Stimulated activated naive CD8-positive, alpha-beta T cell treated with anti-CD3 and anti-CD28 coated beads, Interleukin-15, Interleukin-2, amounts not matched to agents 100 ng/mL and 50 ng/mL, for 24 hours (primary cell): ENCODE measurements at regions not wholly inside any gene's neighbourhood (a gene's known extent, or its start where the extent isn't known, plus 50 kb on each side); places are given as distances from the start of the nearest gene placed in this dataset.
"Not testable (repeated sequence)": the region's sequence is repeated elsewhere in the genome, so short reads cannot be mapped to it uniquely, and the experiment has no call there.

Experiments
- H3K27ac Mint-ChIP-seq: one replicate; pipeline ENCODE4 v1.8.0; 2021; ENCODE audit warnings: mild to moderate bottlenecking, mixed read lengths
- H3K27me3 Mint-ChIP-seq: one replicate; pipeline ENCODE4 v1.8.0; 2021; ENCODE audit warnings: mixed read lengths
- H3K36me3 Mint-ChIP-seq: one replicate; pipeline ENCODE4 v1.8.0; 2021; ENCODE audit warnings: low read depth, mixed read lengths
- H3K4me1 Mint-ChIP-seq: one replicate; pipeline ENCODE4 v1.8.0; 2021; ENCODE audit warnings: low read depth, mixed read lengths
- H3K4me3 Mint-ChIP-seq: one replicate; pipeline ENCODE4 v1.8.0; 2021; ENCODE audit warnings: mild to moderate bottlenecking, mixed read lengths
- H3K9me3 Mint-ChIP-seq: one replicate; pipeline ENCODE4 v1.8.0; 2021; ENCODE audit warnings: mixed read lengths

DNA sequence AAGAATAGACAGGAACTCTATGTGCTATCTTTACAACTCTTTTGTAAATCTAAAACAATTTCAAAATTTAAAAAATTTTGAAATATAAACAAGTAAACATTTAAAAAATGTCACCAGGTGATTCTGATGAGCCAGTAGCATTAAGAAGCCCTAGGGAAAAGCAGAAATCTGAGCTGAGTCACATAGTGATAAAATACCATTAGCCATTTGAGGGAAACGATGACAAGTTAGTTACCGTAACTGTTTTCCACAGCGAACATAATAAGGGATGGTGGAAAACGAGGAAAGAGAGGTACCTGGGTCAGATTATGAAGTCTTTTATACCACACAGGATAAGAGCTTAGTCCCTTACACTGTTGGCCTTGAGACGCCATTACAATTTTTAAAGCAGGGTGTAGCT lies 55.5 kb downstream of the PRR15 start:
- H3K4me3 Mint-ChIP-seq, result no peak overlapping the region
- H3K36me3 Mint-ChIP-seq, result no peaks in the 10 kb centered on the region
- H3K27ac Mint-ChIP-seq, result no peak overlapping the region
- no peaks in the 10 kb centered on the region for H3K4me1 Mint-ChIP-seq
- H3K27me3 Mint-ChIP-seq, result peaks cover 16% of the 10 kb centered on the region
- no peaks in the 10 kb centered on the region for H3K9me3 Mint-ChIP-seq

DNA sequence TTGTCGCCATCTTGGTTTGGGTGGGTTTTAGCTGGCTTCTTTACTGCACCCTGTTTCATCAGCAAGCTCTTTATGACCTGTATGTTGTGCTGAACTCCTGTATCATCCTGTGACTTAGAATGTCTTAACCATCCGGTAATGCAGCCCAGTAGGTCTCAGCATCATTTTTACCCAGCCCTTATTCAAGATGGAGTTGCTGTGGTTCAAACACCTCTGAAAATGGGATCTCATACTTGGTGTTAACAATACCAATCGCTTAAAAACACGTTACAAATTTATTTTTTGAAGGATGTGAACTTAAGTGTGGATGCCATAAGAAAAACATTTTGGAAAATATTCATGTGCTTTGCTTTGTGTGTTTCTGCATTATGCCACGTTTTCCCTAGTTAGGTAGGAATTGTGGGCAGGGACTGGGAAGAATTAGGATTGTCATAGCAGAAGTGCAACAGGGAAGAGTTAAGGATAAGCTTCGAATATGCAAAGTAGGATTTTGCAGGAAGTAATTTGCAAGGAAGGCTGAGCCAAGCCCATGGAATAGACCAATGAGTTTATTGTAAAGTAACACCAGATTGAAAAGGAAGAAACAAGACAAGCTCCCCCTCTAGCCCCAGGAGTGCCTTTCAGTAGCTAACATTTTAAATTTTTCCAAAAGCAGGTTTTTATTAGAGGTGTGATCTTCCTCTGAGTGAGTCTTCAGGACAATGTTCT lies 56.4 kb downstream of the PRR15 start:
- Mint-ChIP-seq H3K27ac (no peak overlapping the region), H3K4me1 (no peaks in the 10 kb centered on the region), H3K36me3 (no peaks in the 10 kb centered on the region), H3K9me3 (no peaks in the 10 kb centered on the region), H3K4me3 (no peak overlapping the region), H3K27me3 (peaks cover 16% of the 10 kb centered on the region)

DNA sequence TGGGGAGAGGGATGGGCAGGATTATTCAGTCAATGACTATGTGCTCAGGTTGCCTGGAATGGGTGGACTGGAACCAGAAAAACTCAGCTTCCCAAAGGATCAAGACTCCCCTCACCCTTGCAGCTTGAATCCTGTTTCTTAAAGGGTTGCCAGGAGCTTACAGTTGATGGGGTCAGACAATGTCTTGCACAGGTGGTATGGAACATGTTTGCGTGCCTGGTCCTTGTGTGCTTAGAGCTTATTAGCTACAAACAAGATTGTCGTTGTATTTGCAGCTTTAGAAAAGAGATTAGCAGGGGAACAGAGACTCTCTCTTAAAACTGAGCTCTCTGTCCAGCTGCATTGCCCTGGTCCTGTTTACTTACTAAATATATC lies 56.9 kb downstream of the PRR15 start:
- Mint-ChIP-seq H3K4me1 (no peaks in the 10 kb centered on the region), H3K27me3 (peaks cover 18% of the 10 kb centered on the region), H3K4me3 (no peak overlapping the region), H3K9me3 (no peaks in the 10 kb centered on the region), H3K36me3 (no peaks in the 10 kb centered on the region), H3K27ac (no peak overlapping the region)

DNA sequence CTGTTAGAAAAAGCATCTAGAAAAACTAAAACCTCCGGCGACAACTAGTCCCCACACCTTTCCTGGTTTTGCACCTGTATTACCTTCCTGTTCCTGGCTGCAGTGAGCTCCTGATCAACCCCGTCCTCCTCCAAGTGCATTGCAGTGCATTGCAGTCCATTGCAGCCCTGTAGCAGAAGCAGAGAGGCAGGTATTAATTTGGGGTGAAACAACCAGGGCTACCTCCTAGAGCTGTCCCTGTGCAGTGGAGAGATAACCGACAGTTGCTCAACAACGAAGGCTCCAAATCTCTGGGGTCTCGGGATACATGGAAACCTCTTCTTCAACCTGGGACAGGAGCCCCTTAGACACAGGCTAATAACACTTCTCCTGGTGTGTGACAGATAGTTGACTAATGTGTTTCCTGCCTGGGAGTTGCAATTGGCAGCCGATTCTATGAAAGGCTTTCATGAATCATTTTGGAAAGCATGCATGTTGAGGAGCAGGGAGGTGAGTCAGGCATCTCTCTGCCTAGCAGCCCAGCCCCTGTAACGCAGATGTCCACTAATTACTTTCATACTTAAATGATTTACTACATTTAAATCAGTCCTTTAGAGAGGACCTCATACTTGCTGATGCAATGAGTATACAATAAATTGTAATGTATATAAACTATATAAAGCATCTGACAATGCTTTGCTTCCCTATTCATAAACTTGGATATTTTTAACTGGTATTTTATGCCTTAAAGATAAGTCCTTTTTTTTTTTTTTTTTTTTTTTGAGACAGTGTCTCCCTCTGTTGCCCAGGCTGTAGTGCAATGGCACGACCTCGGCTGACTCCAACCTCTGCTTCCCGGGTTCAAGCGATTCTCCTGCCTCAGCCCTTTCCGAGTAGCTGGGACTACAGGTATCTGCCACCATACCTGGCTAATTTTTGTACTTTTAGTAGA lies 59.0 kb downstream of the PRR15 start:
- Mint-ChIP-seq H3K27me3 (peaks cover 11% of the 10 kb centered on the region), H3K4me1 (no peaks in the 10 kb centered on the region), H3K9me3 (no peaks in the 10 kb centered on the region), H3K27ac (no peak overlapping the region), H3K4me3 (no peak overlapping the region), H3K36me3 (no peaks in the 10 kb centered on the region)

DNA sequence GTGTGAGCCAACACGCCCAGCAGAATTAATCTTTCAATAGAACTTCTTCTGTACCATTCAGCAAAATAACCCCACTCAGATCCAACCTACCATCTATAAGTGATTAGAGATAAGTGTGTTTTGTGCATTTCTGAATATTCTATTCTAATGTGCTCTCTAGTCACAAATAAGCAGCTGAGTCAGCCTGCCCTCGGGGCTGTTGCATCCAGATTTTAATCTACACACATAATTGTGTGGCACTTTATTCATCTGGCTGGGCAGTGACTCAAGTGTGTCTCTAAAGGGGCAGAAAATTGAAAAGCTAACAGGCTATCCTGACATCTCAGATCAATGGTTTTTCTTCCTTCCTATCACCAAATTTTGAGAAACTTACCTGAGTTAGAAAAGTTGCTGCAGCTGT lies 60.3 kb downstream of the PRR15 start:
- Mint-ChIP-seq H3K27me3 (peaks cover 11% of the 10 kb centered on the region), H3K4me1 (no peaks in the 10 kb centered on the region), H3K36me3 (no peaks in the 10 kb centered on the region), H3K27ac (no peak overlapping the region), H3K9me3 (no peaks in the 10 kb centered on the region), H3K4me3 (no peak overlapping the region)

DNA sequence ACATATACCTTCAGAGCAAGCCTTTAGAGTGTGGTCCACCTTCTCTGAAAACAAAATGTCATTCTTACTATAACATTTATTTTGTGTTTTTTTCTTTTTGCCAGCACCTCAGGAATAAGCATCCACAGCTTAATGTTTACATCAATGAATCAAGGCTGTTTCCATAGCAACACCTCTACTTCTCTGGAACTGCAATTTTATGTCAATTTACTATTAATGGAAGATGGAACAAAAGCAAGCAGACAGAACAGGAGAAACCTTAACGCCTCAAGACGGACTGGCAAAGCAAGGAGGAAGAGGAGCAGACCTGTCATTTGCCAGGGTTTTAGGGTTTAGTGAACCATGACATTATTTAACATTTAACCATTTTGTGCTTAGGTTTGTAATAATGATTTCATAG lies 63.1 kb downstream of the PRR15 start:
- H3K4me1 Mint-ChIP-seq, result no peaks in the 10 kb centered on the region
- no peaks in the 10 kb centered on the region for H3K9me3 Mint-ChIP-seq
- H3K27me3 Mint-ChIP-seq, result peaks cover 11% of the 10 kb centered on the region
- H3K4me3 Mint-ChIP-seq, result no peak overlapping the region
- no peaks in the 10 kb centered on the region for H3K36me3 Mint-ChIP-seq
- no peak overlapping the region for H3K27ac Mint-ChIP-seq

DNA sequence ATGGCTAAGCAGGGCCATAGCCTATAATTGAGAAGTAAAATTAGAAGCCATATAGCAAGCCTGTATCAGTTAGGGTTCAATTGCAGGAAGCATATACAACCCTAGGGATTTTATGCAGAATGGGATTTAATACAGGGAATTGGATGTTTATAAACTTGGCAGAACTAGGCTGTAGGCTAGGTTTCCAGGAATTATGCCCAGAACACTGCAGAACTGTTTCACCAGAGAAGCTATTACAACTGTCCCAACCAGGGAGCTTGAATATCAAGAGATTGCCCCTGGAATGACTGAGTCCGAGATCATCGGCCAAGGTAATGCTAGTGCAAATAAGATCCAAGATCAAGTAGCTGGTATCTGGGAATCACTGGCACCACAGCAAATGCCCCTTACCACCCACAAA lies 64.0 kb downstream of the PRR15 start:
- Mint-ChIP-seq H3K4me3 (no peak overlapping the region), H3K36me3 (no peaks in the 10 kb centered on the region), H3K27ac (no peak overlapping the region), H3K27me3 (peaks cover 11% of the 10 kb centered on the region), H3K9me3 (no peaks in the 10 kb centered on the region), H3K4me1 (no peaks in the 10 kb centered on the region)

DNA sequence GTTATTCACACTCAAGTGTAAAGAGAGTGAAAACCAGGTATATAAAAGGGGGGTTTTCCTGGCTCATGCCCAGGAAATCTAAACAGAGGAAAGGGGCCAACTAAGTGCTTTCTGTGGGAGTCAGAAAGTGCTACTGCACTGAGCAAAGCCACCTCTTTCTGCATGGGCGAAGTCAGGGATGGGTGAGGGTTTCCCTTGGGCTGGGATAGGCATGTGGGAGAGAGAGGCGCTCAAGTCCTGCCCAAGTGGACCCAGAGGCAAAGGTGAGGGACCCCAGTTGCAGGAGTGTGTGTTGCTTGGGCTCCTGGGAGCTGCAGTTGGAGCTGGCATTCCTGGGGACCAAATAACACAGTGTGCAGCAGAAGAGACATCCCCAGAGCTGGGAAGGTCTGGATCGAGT lies 65.9 kb downstream of the PRR15 start:
- no peak overlapping the region for H3K27ac Mint-ChIP-seq
- peaks cover 14% of the 10 kb centered on the region for H3K27me3 Mint-ChIP-seq
- no peaks in the 10 kb centered on the region for H3K9me3 Mint-ChIP-seq
- no peaks in the 10 kb centered on the region for H3K4me1 Mint-ChIP-seq
- no peaks in the 10 kb centered on the region for H3K36me3 Mint-ChIP-seq
- no peak overlapping the region for H3K4me3 Mint-ChIP-seq

DNA sequence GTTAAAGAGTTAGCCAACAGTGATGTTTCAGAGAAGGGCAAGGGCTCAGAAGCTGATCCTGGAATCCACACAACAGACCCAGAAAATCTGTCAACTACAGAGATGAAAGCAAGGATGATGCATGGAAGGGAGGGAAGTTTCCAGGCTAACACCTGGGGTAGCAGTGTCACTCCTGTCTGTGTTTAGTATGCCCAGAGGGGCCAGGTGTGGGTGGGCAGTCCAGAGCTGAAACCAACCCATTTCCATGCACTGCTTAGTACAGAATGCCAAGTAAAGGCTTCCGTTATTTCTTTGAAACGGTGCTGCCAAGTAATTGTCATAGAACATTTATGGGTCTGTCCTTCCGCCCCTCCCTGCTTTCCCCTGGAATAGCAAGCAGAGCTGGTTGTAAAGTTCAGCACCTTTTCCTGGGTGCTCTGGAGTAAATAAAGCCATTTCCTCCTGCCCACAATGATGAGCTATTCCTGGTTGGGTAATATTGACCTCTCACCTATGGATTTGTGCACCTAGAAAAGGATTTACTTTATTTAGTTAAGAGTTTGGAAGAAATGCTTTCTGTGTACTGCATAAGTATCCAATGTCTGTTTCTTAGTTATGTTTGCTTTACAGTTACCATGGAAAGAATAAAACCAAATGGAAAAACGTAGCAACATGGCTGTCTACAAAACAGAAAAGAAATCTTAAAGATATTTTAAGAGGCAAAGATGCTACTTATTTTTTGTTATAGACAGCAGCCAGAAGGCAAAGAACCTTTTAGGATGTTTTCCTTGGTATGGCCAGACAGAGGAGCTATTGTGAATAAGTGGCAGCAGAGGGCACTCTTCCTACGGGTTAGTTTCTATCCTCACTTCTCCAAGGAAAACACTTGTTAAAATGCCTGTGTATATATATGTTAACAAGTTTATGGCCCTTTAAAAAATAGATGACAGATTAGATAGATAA lies 71.7 kb downstream of the PRR15 start:
- not testable (repeated sequence) for H3K36me3 Mint-ChIP-seq, H3K27me3 Mint-ChIP-seq

DNA sequence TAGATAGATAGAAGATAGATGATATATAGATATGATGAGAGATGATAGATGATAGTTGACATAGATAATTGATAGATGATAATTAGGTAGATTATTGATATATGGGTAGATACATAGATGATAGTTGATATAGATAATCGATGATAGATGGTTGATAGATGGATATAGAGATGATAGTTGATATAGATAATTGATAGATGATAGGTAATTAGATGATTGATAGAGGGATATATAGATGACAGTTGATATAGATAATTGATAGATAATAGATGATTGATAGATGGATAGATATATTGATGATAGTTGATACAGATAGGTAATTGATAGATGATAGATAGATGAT lies 72.3 kb downstream of the PRR15 start:
- no peaks in the 10 kb centered on the region for H3K9me3 Mint-ChIP-seq
- no peaks in the 10 kb centered on the region for H3K36me3 Mint-ChIP-seq
- H3K27me3 Mint-ChIP-seq, result peaks cover 3% of the 10 kb centered on the region
- no peak overlapping the region for H3K27ac Mint-ChIP-seq
- no peaks in the 10 kb centered on the region for H3K4me1 Mint-ChIP-seq
- no peak overlapping the region for H3K4me3 Mint-ChIP-seq

More for the DNA sequence above, 71.7 kb downstream of the PRR15 start:
- not testable (repeated sequence) for H3K4me3 Mint-ChIP-seq, H3K9me3 Mint-ChIP-seq, H3K27ac Mint-ChIP-seq, H3K4me1 Mint-ChIP-seq

DNA sequence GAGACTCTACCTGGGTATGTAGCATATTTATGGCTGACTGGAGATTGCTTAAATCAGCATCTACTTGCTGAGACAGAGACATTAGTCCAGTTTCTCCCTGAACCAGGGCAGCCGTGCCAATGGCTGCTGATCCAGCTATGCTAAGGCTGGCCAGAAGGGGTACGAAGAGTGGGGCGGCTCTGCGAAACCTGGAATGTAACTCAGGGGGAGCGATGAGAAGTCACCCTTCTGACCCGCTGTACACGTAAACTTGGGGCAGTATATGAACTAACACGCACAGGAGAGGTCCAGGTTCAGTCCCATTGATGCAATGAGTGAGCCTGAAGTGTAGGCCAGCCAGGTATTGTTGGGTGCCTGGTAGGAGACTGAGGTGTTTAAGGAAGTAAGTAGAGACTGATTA lies 73.7 kb downstream of the PRR15 start:
- Mint-ChIP-seq H3K36me3 (no peaks in the 10 kb centered on the region), H3K27ac (no peak overlapping the region), H3K27me3 (peaks cover 3% of the 10 kb centered on the region), H3K4me3 (no peak overlapping the region), H3K4me1 (no peaks in the 10 kb centered on the region), H3K9me3 (no peaks in the 10 kb centered on the region)

DNA sequence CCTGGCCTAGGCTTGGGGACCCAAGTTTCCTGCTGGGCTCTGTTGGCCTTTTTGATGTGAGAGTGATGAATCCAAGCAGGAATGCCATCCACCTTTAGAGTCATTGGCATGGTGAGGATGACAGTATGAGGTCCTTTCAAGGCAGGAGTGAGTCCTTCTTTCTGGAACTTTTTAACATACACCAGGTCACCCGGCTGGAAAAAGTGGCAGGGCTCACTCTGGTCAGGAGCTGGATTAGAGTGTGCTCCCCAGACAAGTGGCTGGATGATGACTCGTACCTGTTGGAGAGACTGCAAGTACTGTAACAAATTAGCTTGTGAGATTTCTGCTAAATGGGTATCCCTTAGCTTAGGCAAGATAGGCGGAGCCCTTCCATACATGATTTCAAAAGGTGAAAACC lies 75.2 kb downstream of the PRR15 start:
- not testable (repeated sequence) for H3K4me3 Mint-ChIP-seq, H3K27ac Mint-ChIP-seq

DNA sequence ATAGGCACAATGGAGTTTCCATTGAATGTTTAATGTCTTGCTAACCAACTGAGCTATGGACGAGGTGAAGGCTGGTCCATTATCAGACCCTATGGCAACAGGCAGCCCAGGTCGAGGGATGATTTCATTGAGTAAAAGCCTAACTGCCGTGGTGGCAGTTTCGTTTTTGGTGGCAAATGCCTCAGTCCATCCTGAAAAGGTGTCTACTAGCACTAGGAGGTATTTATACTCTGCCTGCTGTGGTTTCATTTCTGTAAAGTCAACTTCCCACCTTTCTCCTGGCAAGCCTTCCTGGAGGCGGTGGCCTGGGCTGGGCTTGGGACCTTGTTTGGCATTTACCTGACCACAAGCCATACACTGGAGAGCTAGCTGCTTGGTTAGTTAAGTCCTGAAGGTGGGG lies 75.8 kb downstream of the PRR15 start:
- H3K4me1 Mint-ChIP-seq, result no peaks in the 10 kb centered on the region
- no peaks in the 10 kb centered on the region for H3K27me3 Mint-ChIP-seq
- no peaks in the 10 kb centered on the region for H3K9me3 Mint-ChIP-seq
- H3K36me3 Mint-ChIP-seq, result no peaks in the 10 kb centered on the region
- no peak overlapping the region for H3K4me3 Mint-ChIP-seq
- no peak overlapping the region for H3K27ac Mint-ChIP-seq

More for the DNA sequence above, 75.2 kb downstream of the PRR15 start:
- H3K36me3 Mint-ChIP-seq, H3K9me3 Mint-ChIP-seq, H3K27me3 Mint-ChIP-seq, H3K4me1 Mint-ChIP-seq: not testable (repeated sequence)

DNA sequence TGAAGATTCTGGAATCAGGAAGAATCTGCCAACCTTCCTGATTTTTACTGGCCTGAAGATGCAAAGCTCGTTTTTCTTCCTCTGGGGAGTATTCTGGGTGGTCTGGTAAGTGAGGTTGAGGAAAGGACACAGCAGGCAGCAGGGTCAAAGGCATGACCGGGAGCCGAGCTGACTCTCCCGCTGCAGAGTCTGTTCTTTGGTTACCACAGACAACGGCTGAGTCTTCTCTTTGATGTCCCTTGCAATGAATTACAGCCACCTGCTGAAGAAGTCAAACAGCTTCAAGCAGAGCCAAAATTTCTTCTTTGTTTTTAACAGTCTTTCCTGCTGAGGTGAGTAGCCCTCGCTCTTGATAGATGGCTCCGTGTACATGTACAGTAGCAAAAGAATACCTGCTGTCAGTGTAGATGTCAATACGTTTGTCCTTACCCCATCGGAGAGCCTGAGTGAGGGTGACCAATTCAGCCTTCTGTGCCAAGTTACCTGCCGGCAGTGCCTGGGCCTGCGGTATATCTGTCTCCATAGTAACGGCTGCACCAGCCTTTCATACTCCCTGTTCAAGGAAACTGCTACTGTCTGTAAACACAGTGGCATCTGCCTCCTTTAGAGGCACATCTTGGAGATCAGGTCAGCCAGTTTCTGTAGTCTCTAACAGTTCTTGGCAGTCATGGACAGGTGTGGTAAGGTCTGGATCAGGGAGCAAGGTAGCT lies 76.4 kb downstream of the PRR15 start:
- H3K4me3 Mint-ChIP-seq, result no peak overlapping the region
- no peaks in the 10 kb centered on the region for H3K36me3 Mint-ChIP-seq
- H3K9me3 Mint-ChIP-seq, result no peaks in the 10 kb centered on the region
- no peak overlapping the region for H3K27ac Mint-ChIP-seq
- no peaks in the 10 kb centered on the region for H3K27me3 Mint-ChIP-seq
- H3K4me1 Mint-ChIP-seq, result no peaks in the 10 kb centered on the region
